HFFc6 (cell line): ENCODE measurements at regions not wholly inside any gene's neighbourhood (a gene's known extent, or its start where the extent isn't known, plus 50 kb on each side); places are given as distances from the start of the nearest gene placed in this dataset.

Source experiments
- DNase-seq: peaks from one replicate; pipeline ENCODE4 v3.0.0-alpha.2; 2018
- H3K27ac Mint-ChIP-seq: 2 replicates; pipeline ENCODE4 v1.8.0; 2020; ENCODE audit warnings: mild to moderate bottlenecking, mixed read lengths
- H3K27me3 Mint-ChIP-seq: 2 replicates; pipeline ENCODE4 v1.8.0; 2021; ENCODE audit warnings: mild to moderate bottlenecking, moderate library complexity, mixed read lengths; ENCODE audit not compliant: insufficient read depth
- H3K36me3 Mint-ChIP-seq: 2 replicates; pipeline ENCODE4 v1.8.0; 2021; ENCODE audit warnings: low read depth, mixed read lengths
- H3K4me1 Mint-ChIP-seq: 2 replicates; pipeline ENCODE4 v1.8.0; 2020; ENCODE audit warnings: low read depth, mixed read lengths
- H3K4me3 Mint-ChIP-seq: 2 replicates; pipeline ENCODE4 v1.8.0; 2020; ENCODE audit warnings: mild to moderate bottlenecking, moderate library complexity, mixed read lengths
- H3K9me3 Mint-ChIP-seq: 2 replicates; pipeline ENCODE4 v1.8.0; 2020; ENCODE audit warnings: mild to moderate bottlenecking, mixed read lengths
- CTCF ChIP-seq: fragments of 200-600 bp; sonication (generic); IDR thresholded peaks from 2 replicates; pipeline ENCODE4 v1.5.0; 2021; ENCODE audit warnings: antibody characterized with exemption, mild to moderate bottlenecking

- peak; percentile 76 for DNase-seq
- H3K4me1 Mint-ChIP-seq: peaks cover 40% of the 10 kb centered on the region
- no peaks in the 10 kb centered on the region; the same call in 1 of the 2 replicates for H3K27me3 Mint-ChIP-seq
- H3K9me3 Mint-ChIP-seq: no peaks in the 10 kb centered on the region
- H3K4me3 Mint-ChIP-seq: peak overlapping the region; percentile 54
- H3K36me3 Mint-ChIP-seq: no peaks in the 10 kb centered on the region
- peak; percentile 94 for TF ChIP-seq CTCF
- peak overlapping the region; percentile 82 for H3K27ac Mint-ChIP-seq
Observed at GRCh38 chr18:59823596-59824195, 76.1 kb upstream of the PMAIP1 start.

GRCh38 chr18:59822612-59823550 lies 76.9 kb upstream of the PMAIP1 start:
- no peak for DNase-seq
- H3K27me3 Mint-ChIP-seq: no peaks in the 10 kb centered on the region; the same call in 1 of the 2 replicates
- peaks cover 40% of the 10 kb centered on the region for H3K4me1 Mint-ChIP-seq
- peak overlapping the region; percentile 82 for H3K27ac Mint-ChIP-seq
- no peaks in the 10 kb centered on the region for H3K36me3 Mint-ChIP-seq
- H3K9me3 Mint-ChIP-seq: no peaks in the 10 kb centered on the region
- peak overlapping the region; percentile 54 for H3K4me3 Mint-ChIP-seq
- no peak for TF ChIP-seq CTCF

- Mint-ChIP-seq H3K4me1 (peaks cover 40% of the 10 kb centered on the region), H3K4me3 (peak overlapping the region; percentile 54), H3K36me3 (peaks cover 5% of the 10 kb centered on the region), H3K27me3 (no peaks in the 10 kb centered on the region; the same call in 1 of the 2 replicates), H3K9me3 (peaks cover 5% of the 10 kb centered on the region), H3K27ac (peak overlapping the region; percentile 82)
- DNase-seq: peak; percentile 49
- TF ChIP-seq CTCF: no peak
Observed at GRCh38 chr18:59821983-59822382, 77.8 kb upstream of the PMAIP1 start.

GRCh38 chr18:59820663-59821062 lies 79.1 kb upstream of the PMAIP1 start:
- H3K9me3 Mint-ChIP-seq: peaks cover 9% of the 10 kb centered on the region
- DNase-seq: peak; percentile 35
- peaks cover 9% of the 10 kb centered on the region for H3K36me3 Mint-ChIP-seq
- H3K27me3 Mint-ChIP-seq: no peaks in the 10 kb centered on the region; the same call in 1 of the 2 replicates
- H3K4me1 Mint-ChIP-seq: peaks cover 40% of the 10 kb centered on the region
- TF ChIP-seq CTCF: no peak
- H3K4me3 Mint-ChIP-seq: peak overlapping the region; percentile 26; the same call in 1 of the 2 replicates
- peak overlapping the region; percentile 66 for H3K27ac Mint-ChIP-seq

- H3K36me3 Mint-ChIP-seq: peaks cover 9% of the 10 kb centered on the region
- no peak for TF ChIP-seq CTCF
- peaks cover 9% of the 10 kb centered on the region for H3K9me3 Mint-ChIP-seq
- H3K4me1 Mint-ChIP-seq: peaks cover 55% of the 10 kb centered on the region
- no peaks in the 10 kb centered on the region for H3K27me3 Mint-ChIP-seq
- H3K4me3 Mint-ChIP-seq: no peak overlapping the region
- DNase-seq: no peak
- no peak overlapping the region for H3K27ac Mint-ChIP-seq
Observed at GRCh38 chr18:59818769-59819168, 81.0 kb upstream of the PMAIP1 start.
